Ovary (tissue), 7 donors: ENCODE measurements at regions not wholly inside any gene's neighbourhood (a gene's known extent, or its start where the extent isn't known, plus 50 kb on each side); places are given as distances from the start of the nearest gene placed in this dataset.

Source experiments
- DNase-seq, 5 donors: peaks; one replicate each; pipeline ENCODE4 v3.0.0-alpha.2; 2019 to 2020
- H3K27ac ChIP-seq, 2 donors: fragments of 200-600 bp; one replicate each; pipeline versions ENCODE4 v1.5.1 to v1.8.0; 2019 to 2022
- H3K27me3 ChIP-seq: fragments of 200-600 bp; one replicate; pipeline ENCODE4 v1.8.0; 2022
- H3K36me3 ChIP-seq: fragments of 200-600 bp; sonication (generic); one replicate; pipeline ENCODE4 v1.5.1; 2019
- H3K4me1 ChIP-seq: one replicate; pipeline ENCODE4 v1.8.1; 2013; ENCODE audit warnings: mild to moderate bottlenecking, moderate library complexity; ENCODE audit not compliant: insufficient read depth
- H3K4me3 ChIP-seq: fragments of 200-600 bp; sonication (generic); one replicate; pipeline ENCODE4 v1.5.1; 2017
- H3K9me3 ChIP-seq, 2 donors: fragments of 200-600 bp in 1 of 2; sonication (generic) in 1 of 2; one replicate each; pipeline versions ENCODE4 v1.5.1 to v1.8.1; 2013 to 2019; ENCODE audit warnings: mild to moderate bottlenecking in 1 of 2, moderate library complexity in 1 of 2
- CTCF ChIP-seq, 3 donors: fragments of 450-650 bp in 2 of 3; fragments of 200-600 bp in 1 of 3; IDR thresholded peaks; one replicate each; pipeline versions ENCODE4 v1.5.1 to v1.8.0; 2016 to 2022; ENCODE audit warnings: antibody characterized with exemption in 3 of 3, mild to moderate bottlenecking in 1 of 3
- EP300 ChIP-seq: sonication (generic); formaldehyde crosslinking; IDR thresholded peaks from one replicate; pipeline ENCODE4 v1.6.1; 2017; ENCODE audit warnings: antibody characterized with exemption
- POLR2A ChIP-seq: fragments of 450-650 bp; IDR thresholded peaks from one replicate; pipeline ENCODE4 v1.6.1; 2017; ENCODE audit warnings: antibody characterized with exemption, mild to moderate bottlenecking, moderate library complexity
- WGBS, 3 donors: extraction: QIAGEN DNeasy Blood & Tissue Kit in 1 of 3; methylation state at CpG; one replicate each; pipeline versions ENCODE4 v1.1.5 to v1.1.7; 2013 to 2017; 5-methylcytosine and 5-hydroxymethylcytosine counted together
- intact Hi-C, 4 donors: fragments of 100-400 bp; cut with DNase I; formaldehyde crosslinking; loops; one replicate each; pipeline versions ENCODE4 v1.11.0 to v1.15.1; 2022 to 2023
- donor health status: DM: no; HTN: no; CAD: no; lungs with moderate emphysema.
- donor health status: DM: no; HTN: no; CAD: no.
- donor health status: Bipolar disorder and iron deficiency.
- donor health status: DM: no; HTN: no; CAD: no.
- donor health status: DM: yes; HTN: yes; CAD: no.

GRCh38 chr1:58266242-58266641 is 280.3 kb downstream of the OMA1 start:
- WGBS, 3 donors = 42 to 50% (median 45%) methylated on average over 3 of the region's 3 CpGs
- intact Hi-C loops = no loop called here
- H3K9me3 ChIP-seq = no peaks in the 10 kb centered on the region
- H3K4me3 ChIP-seq = no peak overlapping the region
- H3K27me3 ChIP-seq = no peaks in the 10 kb centered on the region
- no peaks in the 10 kb centered on the region for H3K36me3 ChIP-seq
- no peak for TF ChIP-seq POLR2A
- TF ChIP-seq CTCF (IDR thresholded peaks at IDR 0.05) = no peak
- no peak for TF ChIP-seq EP300
- no peak overlapping the region for H3K27ac ChIP-seq
- no peaks in the 10 kb centered on the region for H3K4me1 ChIP-seq
- no peak for DNase-seq

GRCh38 chr1:58264462-58264861 is 282.1 kb downstream of the OMA1 start:
- Histone ChIP-seq H3K4me1 (no peaks in the 10 kb centered on the region), H3K36me3 (no peaks in the 10 kb centered on the region), H3K9me3 (no peaks in the 10 kb centered on the region), H3K27ac (no peak overlapping the region), H3K4me3 (no peak overlapping the region), H3K27me3 (no peaks in the 10 kb centered on the region)
- intact Hi-C loops = no loop called here
- DNase-seq = no peak
- WGBS, 3 donors = 56 to 60% (median 57%) methylated on average over 2 of the region's 2 CpGs
- TF ChIP-seq POLR2A (no peak), EP300 (no peak)

GRCh38 chr1:58262702-58263101 is 283.8 kb downstream of the OMA1 start:
- 81 to 88% (median 82%) methylated on average over 2 of the region's 2 CpGs for WGBS, 3 donors
- no peaks in the 10 kb centered on the region for H3K9me3 ChIP-seq
- TF ChIP-seq CTCF (IDR thresholded peaks at IDR 0.05) = no peak
- H3K27me3 ChIP-seq = no peaks in the 10 kb centered on the region
- no peaks in the 10 kb centered on the region for H3K36me3 ChIP-seq
- no peak overlapping the region for H3K27ac ChIP-seq
- no peak for DNase-seq
- no peak overlapping the region for H3K4me3 ChIP-seq
- intact Hi-C loops = no loop called here
- no peaks in the 10 kb centered on the region for H3K4me1 ChIP-seq

- DNase-seq = no peak
- WGBS, 3 donors = 35 to 36% (median 35%) methylated on average over 10 of the region's 10 CpGs
- intact Hi-C loops = no loop called here
- no peaks in the 10 kb centered on the region for H3K36me3 ChIP-seq
- TF ChIP-seq EP300 (no peak), POLR2A (no peak), CTCF (IDR thresholded peaks at IDR 0.05) (no peak)
- no peaks in the 10 kb centered on the region for H3K9me3 ChIP-seq
- no peaks in the 10 kb centered on the region for H3K27me3 ChIP-seq
- no peak overlapping the region for H3K27ac ChIP-seq
- H3K4me1 ChIP-seq = no peaks in the 10 kb centered on the region
- no peak overlapping the region for H3K4me3 ChIP-seq
These were observed 288.4 kb downstream of the OMA1 start for GRCh38 chr1:58258082-58258481.

GRCh38 chr1:58257003-58257402 is 289.5 kb downstream of the OMA1 start:
- Histone ChIP-seq H3K4me1 (no peaks in the 10 kb centered on the region), H3K9me3 (no peaks in the 10 kb centered on the region), H3K27ac (no peak overlapping the region), H3K36me3 (no peaks in the 10 kb centered on the region), H3K4me3 (no peak overlapping the region), H3K27me3 (no peaks in the 10 kb centered on the region)
- intact Hi-C loops = no loop called here
- 90 to 94% (median 92%) methylated on average over 1 of the region's 1 CpG for WGBS, 3 donors
- DNase-seq = no peak
- TF ChIP-seq EP300 (no peak), CTCF (IDR thresholded peaks at IDR 0.05) (no peak), POLR2A (no peak)
